GM19035 (cell line): ENCODE measurements at regions not wholly inside any gene's neighbourhood (a gene's known extent, or its start where the extent isn't known, plus 50 kb on each side); places are given as distances from the start of the nearest gene placed in this dataset.

Source experiments
- ATAC-seq: cut with Tn5 transposase; IDR thresholded peaks from one replicate; pipeline ENCODE4 v1.9.1; 2021; ENCODE audit not compliant: unreplicated experiment

- no peak for ATAC-seq
These were observed 68.4 kb upstream of the LRRC7 start for GRCh38 chr1:69499203-69499803.

- no peak for ATAC-seq
These were observed 64.7 kb upstream of the LRRC7 start for GRCh38 chr1:69502991-69503390.

GRCh38 chr1:69504730-69505252 is 62.9 kb upstream of the LRRC7 start:
- ATAC-seq = no peak

GRCh38 chr1:69506311-69506710 is 61.4 kb upstream of the LRRC7 start:
- no peak for ATAC-seq

GRCh38 chr1:69506721-69507120 is 61.0 kb upstream of the LRRC7 start:
- ATAC-seq = no peak

- no peak for ATAC-seq
These were observed 57.7 kb upstream of the LRRC7 start for GRCh38 chr1:69510026-69510425.

- no peak for ATAC-seq
These were observed 56.1 kb upstream of the LRRC7 start for GRCh38 chr1:69511426-69512192.

- ATAC-seq = no peak
These were observed 54.1 kb upstream of the LRRC7 start for GRCh38 chr1:69513601-69514000.
